GM19455 (cell line): ENCODE measurements at regions not wholly inside any gene's neighbourhood (a gene's known extent, or its start where the extent isn't known, plus 50 kb on each side); places are given as distances from the start of the nearest gene placed in this dataset.

Source experiments
- ATAC-seq: cut with Tn5 transposase; IDR thresholded peaks from one replicate; pipeline ENCODE4 v1.9.1; 2021; ENCODE audit not compliant: unreplicated experiment

DNA sequence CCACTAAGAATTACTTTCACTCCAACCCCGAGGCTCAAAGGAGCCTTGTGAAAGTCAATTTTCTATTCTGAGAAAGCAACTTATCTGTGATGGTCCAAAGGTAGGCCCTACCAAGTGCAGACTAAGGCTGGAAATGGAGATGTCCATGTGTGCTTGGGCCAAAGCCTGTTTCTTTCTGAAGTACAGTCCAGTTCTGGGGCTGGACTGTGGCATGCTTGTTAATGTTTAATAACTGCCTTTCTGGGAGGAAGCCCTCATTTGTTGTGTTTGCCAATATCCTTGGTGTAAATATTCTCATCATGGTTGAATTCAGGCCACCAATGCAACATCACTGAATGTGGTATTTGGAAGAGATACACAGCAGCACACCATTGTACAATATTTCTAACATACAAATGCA lies 182.3 kb upstream of the BCL6 start:
- no peak for ATAC-seq

DNA sequence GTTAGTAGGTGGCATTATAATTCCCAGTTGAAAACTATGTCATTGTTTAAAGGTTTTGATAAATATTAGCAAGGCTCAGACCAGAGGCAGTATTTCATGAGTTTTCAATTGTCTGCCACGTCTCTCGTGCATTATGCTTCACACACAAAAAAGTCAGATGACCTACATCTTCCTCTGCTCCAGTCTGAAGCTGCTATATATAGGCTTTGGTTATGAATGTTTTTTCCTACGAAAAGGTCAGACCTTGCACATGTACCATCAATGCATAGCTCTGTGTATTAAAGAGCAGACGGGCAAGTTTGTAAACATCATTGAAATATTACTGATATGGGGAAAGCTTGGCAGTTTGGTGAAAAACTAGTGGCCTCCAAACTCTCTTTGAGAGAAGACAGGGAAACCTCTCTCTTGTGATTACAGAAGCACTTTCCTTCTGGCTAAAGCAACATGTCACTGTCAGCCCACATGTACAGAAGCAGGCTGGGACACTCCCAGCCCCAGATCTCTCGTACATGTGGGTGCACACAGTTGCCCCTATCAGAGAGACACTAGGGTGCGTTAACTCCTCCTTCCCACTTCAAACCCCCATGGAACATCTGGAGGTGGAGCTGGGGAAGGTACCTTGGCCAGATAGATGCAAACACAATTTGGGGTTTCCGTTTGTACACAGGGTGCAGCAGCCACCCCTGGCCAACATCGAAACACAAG lies 184.0 kb upstream of the BCL6 start:
- ATAC-seq, result no peak

DNA sequence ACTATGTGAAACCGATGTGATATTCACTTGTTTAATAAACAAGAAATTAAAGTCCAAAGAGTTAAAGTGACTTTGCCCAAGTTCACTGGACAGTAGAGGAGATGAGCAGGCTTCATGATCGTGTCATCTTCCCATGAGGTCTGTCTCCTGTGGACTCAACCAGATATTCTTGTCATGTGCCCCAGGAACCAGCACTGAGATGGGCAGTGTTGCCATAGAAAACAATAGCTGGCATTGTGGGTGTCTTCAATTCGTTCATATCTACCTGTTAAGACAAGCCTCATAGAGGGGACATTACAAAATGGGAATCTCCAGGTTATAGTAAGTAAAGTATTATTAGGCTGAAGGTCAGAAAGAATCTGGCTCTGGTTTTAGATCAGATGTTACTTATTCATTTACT lies 184.8 kb upstream of the BCL6 start:
- no peak for ATAC-seq

DNA sequence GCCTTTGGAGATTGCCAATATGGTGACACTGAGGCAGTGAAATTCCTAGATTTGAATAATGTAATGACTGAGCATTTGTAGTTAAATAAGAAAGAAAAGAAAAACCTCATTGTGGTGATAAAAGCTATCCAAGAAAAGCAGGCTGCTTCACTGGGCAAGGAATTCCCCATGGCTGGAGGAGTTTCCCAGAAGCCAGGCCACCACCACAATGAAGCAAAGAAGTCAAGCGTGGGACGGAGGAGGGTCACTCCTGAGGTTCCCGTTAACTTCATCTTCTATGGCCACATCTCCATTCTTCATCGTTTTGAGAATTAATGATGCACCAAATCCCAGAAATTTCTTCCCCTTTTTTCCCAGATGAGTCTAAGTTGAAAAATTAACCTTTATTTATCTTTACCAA lies 185.8 kb upstream of the BCL6 start:
- ATAC-seq, result no peak

DNA sequence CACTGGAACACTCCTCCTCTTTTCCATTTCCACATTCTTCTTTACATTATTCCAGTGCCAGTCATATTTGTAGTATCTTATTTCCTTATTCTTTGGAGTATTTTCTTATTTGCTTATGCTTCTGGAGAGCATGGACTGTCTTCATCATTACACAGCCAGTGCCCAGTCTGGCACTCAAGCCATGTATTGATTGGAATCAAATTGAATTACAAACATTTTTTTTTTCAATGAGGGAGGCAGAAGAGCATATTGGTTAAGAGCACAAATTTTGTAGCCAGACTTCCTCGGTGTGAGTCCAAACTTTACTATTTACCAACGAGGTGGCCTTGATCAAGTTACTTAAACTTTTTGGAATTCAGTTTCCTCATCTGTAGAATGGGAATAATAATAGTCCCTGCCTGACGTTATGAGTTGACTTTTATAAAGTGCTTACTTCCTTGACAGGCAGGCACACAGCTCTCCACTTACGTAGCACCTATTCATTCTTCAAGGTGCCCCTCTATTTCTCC lies 186.6 kb upstream of the BCL6 start:
- no peak for ATAC-seq

DNA sequence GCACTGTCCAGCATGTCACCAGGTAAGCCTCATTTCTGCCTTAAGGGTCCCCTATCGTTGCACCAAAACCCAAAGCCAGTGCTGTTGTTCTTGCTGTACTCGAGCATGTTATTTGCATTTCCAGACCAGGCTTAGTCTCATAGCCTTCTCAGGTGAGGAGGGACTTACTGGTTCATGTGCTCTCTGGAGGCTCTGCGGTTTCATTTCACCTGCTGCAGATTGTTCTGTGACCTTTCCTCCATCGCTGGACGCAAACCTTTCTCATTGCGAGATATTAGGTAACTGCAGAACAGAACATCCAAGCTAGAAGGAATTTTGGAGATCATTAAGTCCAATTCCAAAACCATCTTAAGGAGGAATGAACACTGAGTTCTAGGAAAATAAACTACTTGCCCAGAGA lies 187.3 kb upstream of the BCL6 start:
- ATAC-seq, result no peak

DNA sequence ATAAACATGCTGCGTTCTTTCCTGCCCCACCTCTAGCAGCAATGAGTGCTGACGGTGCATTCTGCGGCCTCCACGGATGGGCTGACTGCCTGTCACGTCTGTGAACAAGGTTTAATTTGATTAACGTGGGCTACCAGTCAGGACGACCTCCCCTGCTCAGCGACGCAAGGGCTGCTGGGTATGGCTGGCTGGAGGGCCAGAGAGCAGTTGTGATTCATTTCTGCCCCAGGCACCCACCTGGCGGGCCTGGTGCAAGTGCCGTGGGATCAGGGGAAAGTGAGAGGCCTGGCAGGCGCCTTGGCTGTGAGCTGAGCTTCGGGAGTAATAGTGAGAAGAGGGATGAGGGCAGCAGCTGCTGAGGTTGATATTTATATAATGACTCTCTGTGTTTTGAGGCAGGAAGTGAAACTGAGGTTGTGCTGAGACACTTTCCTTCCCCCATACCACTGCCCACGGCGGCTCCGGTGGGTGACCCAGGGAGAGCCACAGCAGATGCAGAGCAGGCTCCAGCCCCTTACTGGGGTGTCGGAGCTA lies 190.4 kb upstream of the BCL6 start:
- peak; percentile 97 for ATAC-seq

DNA sequence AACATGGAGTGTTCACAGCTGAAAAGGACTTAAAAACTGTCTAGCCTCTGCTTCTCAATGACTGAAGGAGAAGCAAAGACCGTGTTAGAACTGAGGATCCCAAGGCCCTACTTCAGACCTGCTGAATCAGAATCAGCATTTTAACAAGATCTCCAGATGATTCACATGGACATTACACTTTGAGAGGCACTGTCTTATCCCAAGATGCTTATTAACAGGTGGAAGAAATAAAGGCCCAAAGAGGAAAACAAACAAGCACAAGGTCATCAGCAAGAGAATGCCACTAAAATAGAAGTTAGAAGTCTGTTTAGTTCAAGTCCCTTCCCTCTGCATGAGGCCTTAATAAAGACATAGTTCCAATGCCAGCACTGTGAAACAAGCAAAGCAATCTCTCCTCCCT lies 191.4 kb upstream of the BCL6 start:
- ATAC-seq, result no peak

DNA sequence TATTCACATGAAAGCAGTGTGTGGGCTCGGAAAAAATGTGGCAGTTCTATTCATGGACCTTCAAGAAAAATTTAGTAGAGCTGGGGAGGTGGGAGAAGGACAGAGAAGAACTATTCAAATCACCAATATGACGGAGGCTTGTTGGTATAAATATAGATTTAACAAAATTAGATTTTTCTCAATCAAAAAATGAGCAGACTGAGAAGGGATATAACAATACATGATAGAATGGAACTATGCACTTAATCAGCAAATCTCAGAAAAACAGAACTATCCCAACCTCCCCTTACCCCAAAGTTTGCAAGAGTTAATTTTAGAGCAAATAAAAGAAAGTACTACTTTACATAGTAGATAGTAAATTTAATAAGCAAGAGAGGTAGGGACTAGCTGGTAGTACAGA lies 194.6 kb upstream of the BCL6 start:
- ATAC-seq, result no peak

DNA sequence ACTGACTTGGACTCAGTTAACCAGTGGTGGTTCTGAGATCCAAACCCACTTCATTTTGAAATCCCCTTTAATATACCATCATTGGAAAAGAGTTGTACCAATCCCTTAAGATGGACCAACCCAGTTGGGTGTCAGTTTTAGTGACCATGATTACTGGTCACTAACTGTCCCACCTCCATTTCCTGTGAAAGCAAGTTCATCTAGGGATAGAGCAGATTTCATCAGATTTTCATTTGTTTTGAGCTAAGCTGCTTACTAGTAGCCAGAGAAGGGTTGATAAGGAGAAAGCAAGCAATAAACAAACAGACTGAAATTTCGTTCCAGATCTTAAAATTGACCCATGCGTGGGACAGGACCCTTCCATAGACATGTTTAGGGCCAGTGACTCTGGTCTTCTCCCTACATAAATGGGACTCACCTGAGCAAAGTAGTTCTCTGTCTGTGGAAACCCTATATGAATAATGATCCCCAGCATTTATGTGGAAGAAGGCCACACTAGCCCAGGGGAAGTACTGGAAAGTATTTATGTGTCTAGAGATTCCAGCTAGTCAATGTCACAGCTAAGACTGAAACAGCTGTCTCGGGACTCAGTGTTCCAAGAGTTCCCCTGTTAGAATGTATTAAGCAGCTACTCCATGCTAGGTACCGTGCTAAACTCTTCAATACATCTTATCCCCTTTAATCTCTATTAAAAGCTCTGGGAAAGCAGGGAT lies 196.0 kb upstream of the BCL6 start:
- no peak for ATAC-seq

DNA sequence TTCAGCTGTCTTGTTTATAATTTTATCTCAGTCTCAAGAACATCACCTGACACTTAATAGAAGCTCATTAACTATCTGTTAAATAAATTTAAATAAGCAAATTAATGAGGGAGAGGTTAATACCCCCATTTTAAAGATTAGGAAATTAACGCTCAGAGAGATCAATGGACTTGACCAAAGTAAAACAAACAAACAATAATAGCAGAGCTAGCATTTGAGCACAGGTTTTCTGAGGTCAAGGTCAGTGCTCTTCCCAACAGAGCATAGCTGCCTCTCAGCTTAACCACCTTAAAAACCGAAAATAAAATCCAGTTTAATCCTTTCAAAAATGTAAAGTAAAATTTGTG lies 196.6 kb upstream of the BCL6 start:
- ATAC-seq, result no peak

DNA sequence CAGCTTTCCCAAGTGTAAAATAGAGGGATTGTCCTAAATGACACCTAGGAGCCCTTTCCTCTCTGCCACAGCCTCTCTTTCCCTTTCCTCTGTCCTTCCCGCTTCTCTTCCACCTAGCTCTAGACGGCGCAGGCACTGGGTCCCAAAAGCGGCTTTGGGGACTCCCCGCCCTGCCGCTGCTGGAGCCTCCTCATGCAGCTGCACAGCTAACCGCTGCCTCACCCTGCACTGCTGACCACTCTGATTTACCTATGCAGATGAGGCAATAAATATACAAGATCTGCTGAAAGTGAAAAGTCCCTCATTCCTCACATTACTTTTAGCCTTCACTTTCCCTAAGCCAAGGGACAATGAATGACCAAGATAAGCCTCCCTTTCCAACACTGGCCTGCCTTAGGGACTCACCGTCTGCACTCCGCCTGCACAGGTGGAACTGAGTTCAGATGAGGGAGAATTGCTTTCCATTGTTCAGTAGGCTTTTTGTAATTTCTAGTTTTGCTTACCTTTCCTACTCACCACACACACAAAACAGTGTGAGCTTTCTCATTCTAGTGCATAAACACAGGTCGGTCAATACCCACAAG lies 197.5 kb upstream of the BCL6 start:
- no peak for ATAC-seq

DNA sequence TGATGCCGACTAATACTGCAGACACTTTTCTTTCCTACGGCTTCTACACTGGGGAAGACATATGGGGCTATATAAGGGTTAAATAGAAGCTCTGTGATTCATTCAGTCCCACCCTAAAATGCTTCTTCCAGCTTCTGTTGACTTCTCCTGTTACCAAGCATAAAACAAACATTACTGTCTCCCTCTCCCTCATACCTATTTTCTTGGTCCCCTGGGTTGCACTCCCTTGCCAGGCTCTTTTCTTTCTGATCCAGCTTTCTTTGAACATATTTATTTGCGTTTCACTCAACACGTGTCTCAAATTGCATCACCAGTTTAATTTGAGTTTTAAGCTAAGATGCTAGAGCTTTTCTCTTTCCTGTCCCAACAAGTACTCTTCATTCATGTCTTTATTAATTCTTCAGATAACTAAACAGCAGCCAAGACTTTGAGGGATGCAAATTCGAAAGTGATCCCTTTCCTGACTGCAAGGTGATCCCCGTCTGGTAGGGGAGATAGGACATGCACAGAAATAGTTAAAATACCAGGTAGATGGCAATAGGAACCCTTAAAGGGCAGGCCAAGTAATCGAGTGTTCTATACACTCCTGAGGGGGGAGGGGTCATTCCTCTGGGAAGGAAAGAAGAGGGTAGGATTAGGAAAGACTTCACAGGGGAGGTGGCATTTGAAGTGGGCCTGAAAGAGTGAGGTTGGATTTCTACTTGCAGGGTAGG lies 198.6 kb upstream of the BCL6 start:
- no peak for ATAC-seq

DNA sequence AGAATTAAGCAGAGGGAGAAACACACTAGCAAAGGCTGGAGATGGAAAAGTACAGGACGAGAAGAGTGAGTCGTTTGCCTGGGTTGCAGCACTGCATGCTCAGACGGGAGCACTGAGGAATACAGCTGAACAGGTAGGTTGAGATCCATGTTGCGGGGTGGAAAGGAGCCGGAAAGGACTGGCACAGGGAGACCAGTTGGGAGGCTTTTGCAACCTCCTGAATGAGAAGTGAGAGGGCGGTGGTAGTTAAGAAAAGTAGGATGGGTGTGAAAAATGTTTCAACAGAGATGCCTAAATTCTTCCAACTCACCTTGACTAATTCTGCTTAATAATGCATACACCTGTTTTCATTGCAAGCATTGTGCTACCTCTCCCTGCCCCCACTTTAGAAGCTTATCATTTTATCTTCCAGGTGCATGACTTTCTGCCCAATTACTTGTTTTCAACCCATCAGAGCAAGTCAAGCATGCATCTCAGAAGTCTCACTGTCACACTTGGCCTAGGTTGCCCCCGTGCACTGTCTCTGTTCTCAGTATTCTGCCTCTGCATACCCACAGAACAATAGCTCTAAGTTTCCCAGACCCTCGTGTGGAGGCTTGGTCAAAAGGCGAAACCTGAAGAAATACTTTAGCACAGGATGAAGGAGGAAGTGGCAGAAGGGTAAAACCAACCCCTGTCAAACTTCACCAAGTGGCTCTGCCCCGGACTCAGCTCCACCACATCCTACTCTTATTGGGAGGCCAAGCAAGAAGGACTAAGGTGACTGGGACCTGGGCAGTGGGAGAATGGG lies 199.3 kb upstream of the BCL6 start:
- ATAC-seq, result no peak

DNA sequence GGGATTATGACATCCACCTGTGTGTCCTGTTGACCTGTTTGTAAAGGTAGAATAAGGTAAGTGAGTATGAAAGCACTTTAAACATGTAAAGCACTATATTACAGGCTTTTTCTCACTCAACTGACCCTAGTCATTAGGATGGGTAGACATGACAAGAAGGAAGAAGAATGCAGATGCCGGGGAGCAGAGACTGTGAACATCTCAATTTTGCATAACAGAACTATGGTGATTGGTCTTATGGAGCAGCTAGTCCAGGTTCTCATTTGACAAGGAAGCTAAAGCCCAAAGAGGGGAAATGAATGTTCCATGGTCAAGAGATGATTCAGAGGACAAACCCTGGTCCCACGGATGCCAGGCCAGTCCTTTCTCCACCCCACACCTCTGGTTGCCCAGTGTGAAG lies 200.1 kb upstream of the BCL6 start:
- no peak for ATAC-seq

DNA sequence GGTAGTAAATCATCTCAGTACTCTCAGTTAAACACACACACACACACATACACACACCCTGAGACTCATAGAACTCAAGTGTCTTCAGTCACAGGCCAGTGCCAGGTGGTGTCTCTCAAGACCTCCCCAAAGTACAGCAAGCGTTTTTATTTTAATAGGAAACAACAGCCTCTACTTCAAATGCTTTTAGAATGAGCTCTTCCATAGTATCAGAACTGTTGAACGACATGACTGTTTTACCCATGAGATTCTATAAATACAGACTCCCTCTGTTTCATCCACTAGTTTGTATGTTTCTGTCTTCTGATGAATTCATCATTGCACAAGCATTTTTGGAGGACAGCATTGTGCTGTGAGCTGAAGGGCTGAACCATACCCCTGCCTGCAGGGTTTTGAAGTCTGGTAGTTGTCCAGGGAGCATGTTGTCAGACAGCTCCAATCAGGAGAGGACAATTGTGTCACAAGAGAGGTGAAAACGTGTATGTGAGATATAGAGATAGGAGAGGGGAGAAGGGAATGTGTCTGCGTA lies 201.0 kb upstream of the BCL6 start:
- ATAC-seq, result no peak

DNA sequence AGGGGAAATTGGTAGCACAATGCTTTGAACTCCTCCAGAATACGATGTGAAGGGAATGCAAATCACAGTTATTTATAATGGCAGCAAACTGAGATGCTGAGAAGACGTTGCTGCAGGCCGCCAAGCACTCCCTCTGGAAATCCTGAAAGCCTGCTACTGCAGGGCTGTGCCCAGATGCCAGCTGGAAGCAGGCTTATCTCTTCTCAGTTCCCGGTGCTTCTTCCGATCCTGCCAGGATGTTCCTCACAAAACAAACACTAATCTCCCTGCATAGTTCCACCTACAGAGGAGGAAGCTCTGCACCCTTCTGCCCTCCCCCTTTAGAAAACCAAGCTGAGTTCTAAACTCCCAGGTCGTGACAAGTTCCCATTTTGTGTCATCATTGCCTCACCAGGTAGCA lies 201.7 kb upstream of the BCL6 start:
- no peak for ATAC-seq

DNA sequence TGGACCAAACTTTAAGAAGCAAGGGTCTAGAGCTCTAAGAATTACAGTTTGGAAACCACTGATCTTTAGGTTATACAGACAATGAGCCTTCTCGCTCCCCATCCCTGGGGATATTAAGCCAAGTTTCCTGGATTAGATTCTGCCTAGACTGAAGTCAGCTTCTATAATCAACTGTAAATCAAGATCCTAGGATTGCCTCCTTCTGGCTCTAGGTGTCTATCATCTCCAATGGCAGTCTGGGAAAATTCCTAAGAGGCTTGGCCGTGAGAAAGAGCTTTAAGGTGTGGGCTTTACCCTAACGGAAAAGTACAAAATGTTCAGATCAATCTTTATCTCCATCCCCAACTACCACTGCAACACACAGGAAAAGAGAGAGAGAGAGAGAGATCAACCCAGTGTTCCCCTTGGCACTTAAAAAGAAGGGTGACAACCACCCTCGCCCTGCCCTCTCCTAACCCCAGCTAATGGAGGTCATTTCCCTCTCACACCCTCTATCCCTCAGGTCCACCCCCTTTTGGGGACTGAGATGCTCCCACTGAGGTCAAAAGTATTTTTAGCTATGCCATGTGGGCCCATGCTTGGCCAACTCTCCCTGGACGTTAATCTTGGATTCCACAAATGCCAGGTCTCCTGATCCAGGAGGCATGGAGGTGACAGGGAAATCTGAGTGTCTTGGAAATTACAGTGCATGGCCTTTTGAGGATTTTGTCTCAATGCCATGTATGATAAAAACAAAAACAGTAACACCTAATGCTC lies 202.8 kb upstream of the BCL6 start:
- ATAC-seq, result no peak

DNA sequence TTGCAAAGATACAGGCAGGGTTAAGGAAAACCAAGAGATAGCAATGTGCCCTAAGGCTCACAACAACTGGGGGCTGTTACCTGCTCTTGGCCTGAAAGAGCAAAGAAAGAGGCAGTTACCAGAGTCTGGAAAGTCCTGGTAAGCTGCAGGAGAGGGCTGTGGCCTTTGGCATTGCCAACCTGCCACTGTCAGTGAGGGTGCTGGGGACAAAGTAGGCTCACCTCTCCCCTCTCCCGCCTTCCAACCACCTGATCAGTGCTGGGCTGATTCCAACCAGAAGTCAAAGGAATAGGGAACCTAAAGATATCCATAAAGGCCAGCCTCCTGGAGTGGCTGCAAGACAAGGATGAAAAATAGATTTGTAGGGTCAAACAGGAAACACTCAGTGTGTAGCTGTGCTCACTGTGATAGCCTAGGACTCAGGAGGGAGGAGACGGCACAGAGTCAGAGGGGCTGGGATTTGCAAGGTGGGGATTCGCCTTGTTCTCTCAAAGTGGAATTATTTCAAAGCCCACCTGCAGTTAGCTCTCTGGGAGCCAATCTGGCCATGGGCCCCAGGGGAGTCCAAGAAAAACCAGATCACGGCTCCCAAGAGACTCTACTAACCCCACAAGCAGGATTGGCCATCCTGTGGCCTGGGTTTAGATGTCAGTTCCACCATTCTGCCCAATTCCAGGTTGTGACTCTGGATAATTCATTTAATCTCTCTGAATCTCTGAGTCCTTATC lies 204.0 kb upstream of the BCL6 start:
- ATAC-seq, result no peak
